ENCODE measurements at regions not wholly inside any gene's neighbourhood (a gene's known extent, or its start where the extent isn't known, plus 50 kb on each side); places are given as distances from the start of the nearest gene placed in this dataset.
A peak's percentile ranks its signal among the peaks of the same experiment; 100 is the strongest.

DNA sequence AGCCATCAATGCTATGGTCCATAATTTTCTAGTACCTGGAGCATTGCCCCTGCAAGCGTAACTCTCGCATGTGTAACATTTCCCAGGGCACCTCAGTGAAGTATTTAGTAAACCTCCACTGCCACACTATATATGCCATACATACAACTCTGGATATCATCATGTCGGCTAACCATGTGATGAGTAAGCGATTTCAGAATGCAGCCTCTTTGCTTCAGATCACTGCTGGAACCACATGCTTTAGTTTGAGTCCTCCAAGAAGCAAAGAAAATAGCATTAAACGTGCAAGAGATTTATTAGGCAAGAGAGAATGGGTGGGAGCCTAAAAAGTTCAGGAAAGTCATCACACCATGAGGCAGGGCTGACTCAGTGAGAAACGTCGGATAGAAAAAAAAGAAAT, 635.6 kb upstream of the SLITRK5 start:
- ATAC-seq (no peak), DNase-seq (no peak)
- intact Hi-C loops (cut with DNase I, micrococcal nuclease): no loop called here

GRCh38 chr13:87042946-87043345, 628.2 kb upstream of the SLITRK5 start:
- no peak for TF ChIP-seq CTCF (IDR thresholded peaks at IDR 0.05)
- H3K9me3 ChIP-seq: no peaks in the 10 kb centered on the region
- H3K36me3 ChIP-seq (ENCODE audit: low read depth): no peaks in the 10 kb centered on the region
- no peak overlapping the region for H3K4me3 ChIP-seq
- DNase-seq (no peak), ATAC-seq (no peak)
- no peaks in the 10 kb centered on the region for H3K4me1 ChIP-seq (ENCODE audit: low read depth)
- intact Hi-C loops (cut with DNase I, micrococcal nuclease): no loop called here

More for the DNA sequence above, 635.6 kb upstream of the SLITRK5 start:
- no peaks in the 10 kb centered on the region for H3K4me1 ChIP-seq (ENCODE audit: low read depth)
- TF ChIP-seq CTCF (IDR thresholded peaks at IDR 0.05): no peak
- no peaks in the 10 kb centered on the region for H3K36me3 ChIP-seq (ENCODE audit: low read depth)
- H3K9me3 ChIP-seq: no peaks in the 10 kb centered on the region
- H3K4me3 ChIP-seq: no peak overlapping the region

- H3K4me1 ChIP-seq (ENCODE audit: low read depth): no peaks in the 10 kb centered on the region
- no peak overlapping the region for H3K4me3 ChIP-seq
- intact Hi-C loops (cut with DNase I, micrococcal nuclease): no loop called here
- no peaks in the 10 kb centered on the region for H3K36me3 ChIP-seq (ENCODE audit: low read depth)
- ATAC-seq (no peak), DNase-seq (no peak)
- no peak for TF ChIP-seq CTCF (IDR thresholded peaks at IDR 0.05)
- no peaks in the 10 kb centered on the region for H3K9me3 ChIP-seq
These were observed 618.4 kb upstream of the SLITRK5 start for GRCh38 chr13:87052731-87053130.

GRCh38 chr13:87057807-87058520, 613.2 kb upstream of the SLITRK5 start:
- ATAC-seq: peak; percentile 80
- DNase-seq: peak in 1 of 3 donors; percentile 11
- no peaks in the 10 kb centered on the region for H3K9me3 ChIP-seq
- intact Hi-C loops (cut with DNase I, micrococcal nuclease): no loop called here
- no peak for TF ChIP-seq CTCF (IDR thresholded peaks at IDR 0.05)
- no peak overlapping the region for H3K4me3 ChIP-seq
- no peaks in the 10 kb centered on the region for H3K36me3 ChIP-seq (ENCODE audit: low read depth)
- no peaks in the 10 kb centered on the region for H3K4me1 ChIP-seq (ENCODE audit: low read depth)

- TF ChIP-seq CTCF (IDR thresholded peaks at IDR 0.05): no peak
- H3K36me3 ChIP-seq (ENCODE audit: low read depth): no peaks in the 10 kb centered on the region
- DNase-seq (no peak), ATAC-seq (no peak)
- no peak overlapping the region for H3K4me3 ChIP-seq
- no peaks in the 10 kb centered on the region for H3K4me1 ChIP-seq (ENCODE audit: low read depth)
- intact Hi-C loops (cut with DNase I, micrococcal nuclease): no loop called here
- H3K9me3 ChIP-seq: no peaks in the 10 kb centered on the region
These were observed 612.3 kb upstream of the SLITRK5 start for GRCh38 chr13:87058786-87059329.

Data from mucosa of descending colon (tissue), 3 donors.